IgD-negative memory B cell (primary cell): ENCODE measurements at regions not wholly inside any gene's neighbourhood (a gene's known extent, or its start where the extent isn't known, plus 50 kb on each side); places are given as distances from the start of the nearest gene placed in this dataset.

ENCODE experiments used
- H3K27ac Mint-ChIP-seq, 3 donors: one replicate each; pipeline ENCODE4 v1.8.0; 2020 to 2022; ENCODE audit warnings: mild to moderate bottlenecking in 3 of 3, mixed read lengths in 3 of 3, moderate library complexity in 1 of 3
- H3K27me3 Mint-ChIP-seq: one replicate; pipeline ENCODE4 v1.8.0; 2021; ENCODE audit warnings: mixed read lengths
- H3K36me3 Mint-ChIP-seq: one replicate; pipeline ENCODE4 v1.8.0; 2020; ENCODE audit warnings: mild to moderate bottlenecking, mixed read lengths
- H3K4me1 Mint-ChIP-seq, 3 donors: one replicate each; pipeline ENCODE4 v1.8.0; 2020 to 2022; ENCODE audit warnings: mixed read lengths in 3 of 3, mild to moderate bottlenecking in 1 of 3
- H3K4me3 Mint-ChIP-seq, 4 donors: one replicate each; pipeline ENCODE4 v1.8.0; 2020 to 2022; ENCODE audit warnings: mild to moderate bottlenecking in 4 of 4, mixed read lengths in 4 of 4, moderate library complexity in 3 of 4
- H3K9me3 Mint-ChIP-seq, 3 donors: one replicate each; pipeline ENCODE4 v1.8.0; 2020 to 2021; ENCODE audit warnings: mixed read lengths in 3 of 3, mild to moderate bottlenecking in 1 of 3

GRCh38 chr2:62303788-62304187, 107.9 kb downstream of the B3GNT2 start:
- no peaks in the 10 kb centered on the region for H3K9me3 Mint-ChIP-seq
- peak overlapping the region; percentile 16 to 50 (median 37) for H3K27ac Mint-ChIP-seq
- peaks cover 49 to 60% (median 50%) of the 10 kb centered on the region in 3 donors for H3K4me1 Mint-ChIP-seq
- no peaks in the 10 kb centered on the region for H3K27me3 Mint-ChIP-seq
- H3K4me3 Mint-ChIP-seq: peak overlapping the region in 1 of 4 donors; percentile 76
- H3K36me3 Mint-ChIP-seq: peaks cover 2% of the 10 kb centered on the region

GRCh38 chr2:62302631-62303435, 106.9 kb downstream of the B3GNT2 start:
- peaks cover 2% of the 10 kb centered on the region for H3K36me3 Mint-ChIP-seq
- peak overlapping the region; percentile 16 to 89 (median 70) for H3K27ac Mint-ChIP-seq
- H3K27me3 Mint-ChIP-seq: no peaks in the 10 kb centered on the region
- H3K4me1 Mint-ChIP-seq: peaks cover 47 to 56% (median 48%) of the 10 kb centered on the region in 3 donors
- peak overlapping the region in 2 of 4 donors; percentile 44 to 83 for H3K4me3 Mint-ChIP-seq
- H3K9me3 Mint-ChIP-seq: no peaks in the 10 kb centered on the region

- Mint-ChIP-seq H3K9me3 (no peaks in the 10 kb centered on the region), H3K4me1 (peaks cover 32 to 39% (median 36%) of the 10 kb centered on the region in 3 donors), H3K27me3 (no peaks in the 10 kb centered on the region), H3K27ac (peak overlapping the region in 2 of 3 donors; percentile 1 to 21), H3K36me3 (peaks cover 2% of the 10 kb centered on the region), H3K4me3 (no peak overlapping the region)
Measured at GRCh38 chr2:62300925-62301324, 105.0 kb downstream of the B3GNT2 start.

- Mint-ChIP-seq H3K27ac (no peak overlapping the region), H3K27me3 (no peaks in the 10 kb centered on the region), H3K4me3 (no peak overlapping the region), H3K9me3 (no peaks in the 10 kb centered on the region), H3K4me1 (peaks cover 4 to 10% (median 9%) of the 10 kb centered on the region in 3 donors), H3K36me3 (peaks cover 2% of the 10 kb centered on the region)
Measured at GRCh38 chr2:62297624-62298010, 101.7 kb downstream of the B3GNT2 start.

GRCh38 chr2:62296832-62297623, 101.1 kb downstream of the B3GNT2 start:
- Mint-ChIP-seq H3K27me3 (no peaks in the 10 kb centered on the region), H3K4me3 (no peak overlapping the region), H3K27ac (peak overlapping the region in 1 of 3 donors; percentile 6), H3K4me1 (peaks cover 3 to 5% (median 4%) of the 10 kb centered on the region in 3 donors), H3K9me3 (no peaks in the 10 kb centered on the region), H3K36me3 (peaks cover 2% of the 10 kb centered on the region)

- peaks cover 2% of the 10 kb centered on the region for H3K36me3 Mint-ChIP-seq
- H3K27me3 Mint-ChIP-seq: no peaks in the 10 kb centered on the region
- H3K4me3 Mint-ChIP-seq: no peak overlapping the region
- no peak overlapping the region for H3K27ac Mint-ChIP-seq
- peaks cover 3 to 6% (median 5%) of the 10 kb centered on the region in 3 donors for H3K4me1 Mint-ChIP-seq
- no peaks in the 10 kb centered on the region for H3K9me3 Mint-ChIP-seq
Measured at GRCh38 chr2:62296034-62296831, 100.3 kb downstream of the B3GNT2 start.

GRCh38 chr2:62293490-62294271, 97.8 kb downstream of the B3GNT2 start:
- no peaks in the 10 kb centered on the region for H3K9me3 Mint-ChIP-seq

GRCh38 chr2:62293151-62293489, 97.2 kb downstream of the B3GNT2 start:
- no peaks in the 10 kb centered on the region for H3K9me3 Mint-ChIP-seq

More at GRCh38 chr2:62293490-62294271, 97.8 kb downstream of the B3GNT2 start:
- H3K4me3 Mint-ChIP-seq: peak overlapping the region in 1 of 4 donors; percentile 41
- H3K36me3 Mint-ChIP-seq: no peaks in the 10 kb centered on the region
- H3K4me1 Mint-ChIP-seq: peaks cover 3 to 6% (median 5%) of the 10 kb centered on the region in 3 donors
- H3K27ac Mint-ChIP-seq: peak overlapping the region in 1 of 3 donors; percentile 80
- H3K27me3 Mint-ChIP-seq: no peaks in the 10 kb centered on the region

GRCh38 chr2:62292190-62292589, 96.3 kb downstream of the B3GNT2 start:
- no peak overlapping the region for H3K4me3 Mint-ChIP-seq
- peak overlapping the region in 1 of 3 donors; percentile 25 for H3K27ac Mint-ChIP-seq
- no peaks in the 10 kb centered on the region for H3K36me3 Mint-ChIP-seq
- peaks cover 2 to 13% (median 5%) of the 10 kb centered on the region in 3 donors for H3K4me1 Mint-ChIP-seq
- no peaks in the 10 kb centered on the region for H3K9me3 Mint-ChIP-seq
- no peaks in the 10 kb centered on the region for H3K27me3 Mint-ChIP-seq

More at GRCh38 chr2:62293151-62293489, 97.2 kb downstream of the B3GNT2 start:
- peak overlapping the region in 1 of 3 donors; percentile 80 for H3K27ac Mint-ChIP-seq
- no peaks in the 10 kb centered on the region for H3K27me3 Mint-ChIP-seq
- H3K4me3 Mint-ChIP-seq: no peak overlapping the region
- peaks cover 3 to 9% (median 5%) of the 10 kb centered on the region in 3 donors for H3K4me1 Mint-ChIP-seq
- no peaks in the 10 kb centered on the region for H3K36me3 Mint-ChIP-seq

GRCh38 chr2:62291517-62292137, 95.7 kb downstream of the B3GNT2 start:
- Mint-ChIP-seq H3K4me1 (peaks cover 0 to 13% (median 6%) of the 10 kb centered on the region in 3 donors), H3K27me3 (no peaks in the 10 kb centered on the region), H3K36me3 (no peaks in the 10 kb centered on the region), H3K4me3 (no peak overlapping the region), H3K9me3 (no peaks in the 10 kb centered on the region), H3K27ac (peak overlapping the region in 1 of 3 donors; percentile 25)

- Mint-ChIP-seq H3K36me3 (no peaks in the 10 kb centered on the region), H3K4me1 (peaks cover 3 to 13% (median 6%) of the 10 kb centered on the region in 3 donors), H3K9me3 (peaks cover 0 to 3% (median 2%) of the 10 kb centered on the region in 3 donors), H3K4me3 (no peak overlapping the region), H3K27me3 (no peaks in the 10 kb centered on the region), H3K27ac (no peak overlapping the region)
Measured at GRCh38 chr2:62291052-62291451, 95.1 kb downstream of the B3GNT2 start.

- Mint-ChIP-seq H3K9me3 (peaks cover 0 to 14% (median 14%) of the 10 kb centered on the region in 3 donors), H3K36me3 (peaks cover 2% of the 10 kb centered on the region), H3K4me3 (peak overlapping the region in 1 of 4 donors; percentile 58), H3K27ac (peak overlapping the region in 1 of 3 donors; percentile 9), H3K4me1 (peaks cover 4 to 9% (median 4%) of the 10 kb centered on the region in 3 donors), H3K27me3 (no peaks in the 10 kb centered on the region)
Measured at GRCh38 chr2:62287899-62288880, 92.3 kb downstream of the B3GNT2 start.

- Mint-ChIP-seq H3K4me3 (no peak overlapping the region), H3K27me3 (no peaks in the 10 kb centered on the region), H3K27ac (peak overlapping the region in 1 of 3 donors; percentile 63), H3K4me1 (peaks cover 2 to 9% (median 4%) of the 10 kb centered on the region in 3 donors), H3K36me3 (peaks cover 2% of the 10 kb centered on the region), H3K9me3 (peaks cover 0 to 14% (median 14%) of the 10 kb centered on the region in 3 donors)
Measured at GRCh38 chr2:62287282-62287681, 91.4 kb downstream of the B3GNT2 start.
